ENCODE measurements at regions not wholly inside any gene's neighbourhood (a gene's known extent, or its start where the extent isn't known, plus 50 kb on each side); places are given as distances from the start of the nearest gene placed in this dataset.

GRCh38 chr4:28639747-28640146 is 1779.1 kb downstream of the STIM2 start:
- Mint-ChIP-seq H3K27ac (no peak overlapping the region), H3K4me1 (ENCODE audit: unreplicated experiment) (no peaks in the 10 kb centered on the region), H3K36me3 (no peaks in the 10 kb centered on the region), H3K27me3 (no peaks in the 10 kb centered on the region), H3K4me3 (no peak overlapping the region), H3K9me3 (no peaks in the 10 kb centered on the region)
- DNase-seq (ENCODE audit: extremely low spot score, unreplicated experiment): no peak
- TF ChIP-seq CTCF (conservative IDR thresholded peaks at IDR 0.05): no peak

GRCh38 chr4:28654618-28655017 is 1794.0 kb downstream of the STIM2 start:
- no peaks in the 10 kb centered on the region for H3K9me3 Mint-ChIP-seq
- DNase-seq (ENCODE audit: extremely low spot score, unreplicated experiment): no peak
- H3K36me3 Mint-ChIP-seq: no peaks in the 10 kb centered on the region
- no peaks in the 10 kb centered on the region for H3K27me3 Mint-ChIP-seq
- no peaks in the 10 kb centered on the region for H3K4me1 Mint-ChIP-seq (ENCODE audit: unreplicated experiment)
- TF ChIP-seq CTCF (conservative IDR thresholded peaks at IDR 0.05): no peak
- no peak overlapping the region for H3K27ac Mint-ChIP-seq
- H3K4me3 Mint-ChIP-seq: no peak overlapping the region

GRCh38 chr4:28665306-28665705 is 1804.7 kb downstream of the STIM2 start:
- Mint-ChIP-seq H3K27ac (no peak overlapping the region), H3K27me3 (no peaks in the 10 kb centered on the region), H3K9me3 (no peaks in the 10 kb centered on the region), H3K4me3 (no peak overlapping the region), H3K4me1 (ENCODE audit: unreplicated experiment) (no peaks in the 10 kb centered on the region), H3K36me3 (no peaks in the 10 kb centered on the region)
- TF ChIP-seq CTCF (conservative IDR thresholded peaks at IDR 0.05): no peak
- DNase-seq (ENCODE audit: extremely low spot score, unreplicated experiment): no peak

GRCh38 chr4:28675582-28675981 is 1814.9 kb downstream of the STIM2 start:
- Mint-ChIP-seq H3K36me3 (no peaks in the 10 kb centered on the region), H3K27me3 (no peaks in the 10 kb centered on the region), H3K27ac (no peak overlapping the region), H3K4me1 (ENCODE audit: unreplicated experiment) (peaks cover 8% of the 10 kb centered on the region), H3K4me3 (no peak overlapping the region), H3K9me3 (peaks cover 5% of the 10 kb centered on the region)
- no peak for DNase-seq (ENCODE audit: extremely low spot score, unreplicated experiment)
- no peak for TF ChIP-seq CTCF (conservative IDR thresholded peaks at IDR 0.05)

- no peaks in the 10 kb centered on the region for H3K36me3 Mint-ChIP-seq
- no peaks in the 10 kb centered on the region for H3K9me3 Mint-ChIP-seq
- no peak for TF ChIP-seq CTCF (conservative IDR thresholded peaks at IDR 0.05)
- H3K4me3 Mint-ChIP-seq: no peak overlapping the region
- no peaks in the 10 kb centered on the region for H3K27me3 Mint-ChIP-seq
- no peak for DNase-seq (ENCODE audit: extremely low spot score, unreplicated experiment)
- H3K27ac Mint-ChIP-seq: no peak overlapping the region
- H3K4me1 Mint-ChIP-seq (ENCODE audit: unreplicated experiment): no peaks in the 10 kb centered on the region
Observed at GRCh38 chr4:28677808-28678207, 1817.2 kb downstream of the STIM2 start.

- H3K4me3 Mint-ChIP-seq: no peak overlapping the region
- TF ChIP-seq CTCF (conservative IDR thresholded peaks at IDR 0.05): no peak
- no peak overlapping the region for H3K27ac Mint-ChIP-seq
- no peak for DNase-seq (ENCODE audit: extremely low spot score, unreplicated experiment)
- no peaks in the 10 kb centered on the region for H3K36me3 Mint-ChIP-seq
- H3K4me1 Mint-ChIP-seq (ENCODE audit: unreplicated experiment): no peaks in the 10 kb centered on the region
- no peaks in the 10 kb centered on the region for H3K27me3 Mint-ChIP-seq
- H3K9me3 Mint-ChIP-seq: no peaks in the 10 kb centered on the region
Observed at GRCh38 chr4:28682847-28683246, 1822.2 kb downstream of the STIM2 start.

Measured in type B pancreatic cell (in vitro differentiated cells).